HG02678 (cell line): ENCODE measurements at regions not wholly inside any gene's neighbourhood (a gene's known extent, or its start where the extent isn't known, plus 50 kb on each side); places are given as distances from the start of the nearest gene placed in this dataset.

ENCODE experiments used
- ATAC-seq: cut with Tn5 transposase; IDR thresholded peaks from one replicate; pipeline ENCODE4 v1.9.1; 2021; ENCODE audit warnings: mild to moderate bottlenecking, moderate library complexity; ENCODE audit not compliant: unreplicated experiment

DNA sequence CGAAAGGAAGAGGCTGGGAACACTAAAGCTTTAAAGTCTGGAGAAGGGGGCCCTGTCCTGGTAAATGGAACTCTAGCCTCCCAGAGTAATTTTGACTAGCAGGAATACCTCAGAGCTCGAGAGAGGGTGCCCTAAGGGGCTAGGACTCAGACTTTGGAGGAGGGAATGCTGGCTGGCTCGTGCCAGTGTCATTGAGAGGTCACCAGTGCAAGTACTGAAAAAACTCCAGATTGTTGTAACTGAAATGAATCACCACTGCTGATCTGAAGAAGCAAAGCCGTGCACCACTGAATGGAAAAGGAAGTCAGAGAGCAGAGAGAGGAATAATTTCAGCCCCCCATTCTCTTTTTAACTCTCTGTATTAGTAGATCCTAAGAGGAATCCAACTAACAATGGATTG is 690.2 kb downstream of the FAT4 start:
- ATAC-seq: no peak

DNA sequence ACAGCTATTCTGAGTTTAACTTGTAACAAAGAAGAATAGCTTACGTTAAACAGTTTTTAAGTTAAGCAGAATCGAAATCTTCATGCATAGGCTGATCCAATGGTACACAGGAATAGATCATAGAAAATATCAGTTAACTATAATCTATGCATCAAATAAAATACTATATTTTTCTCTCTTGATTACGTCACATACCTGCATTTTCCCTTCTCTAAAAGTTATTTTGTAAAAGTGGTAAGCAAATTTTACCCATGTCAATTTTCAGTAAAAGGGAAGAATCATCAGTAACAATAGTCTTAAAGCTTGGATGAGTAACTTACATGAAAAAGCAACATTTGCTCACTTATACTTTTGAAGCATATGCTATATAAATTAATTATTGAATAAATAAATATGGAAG is 692.4 kb downstream of the FAT4 start:
- ATAC-seq: no peak

DNA sequence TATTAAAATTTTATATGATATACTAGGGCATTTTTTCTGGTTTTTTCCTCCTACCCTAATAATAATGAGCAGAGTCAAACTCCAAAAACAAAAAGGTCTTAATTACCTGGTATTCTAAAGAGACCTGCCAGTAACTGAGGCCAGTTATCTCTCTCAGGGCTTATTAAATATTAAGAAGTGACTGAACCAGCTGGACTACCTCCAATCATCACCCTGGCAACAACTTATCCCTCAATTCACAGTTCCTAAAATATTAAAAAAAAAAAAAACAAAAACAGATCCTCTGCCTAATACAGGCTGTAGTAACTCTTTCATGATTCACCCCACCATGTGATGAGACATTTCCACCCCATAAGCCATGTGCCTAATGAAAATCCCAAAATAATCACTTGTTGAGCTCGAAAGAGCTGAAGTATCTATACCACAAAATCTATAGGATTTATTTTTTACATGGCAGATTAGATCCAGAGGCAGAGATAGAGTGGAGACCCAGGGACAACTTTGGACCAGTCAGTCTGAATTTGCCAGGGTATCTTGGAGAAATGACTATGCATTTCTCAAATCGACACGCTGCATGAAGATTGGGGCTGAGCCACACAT is 698.0 kb downstream of the FAT4 start:
- no peak for ATAC-seq

- no peak for ATAC-seq
These were observed 703.5 kb downstream of the FAT4 start for GRCh38 chr4:126018274-126018673.

DNA sequence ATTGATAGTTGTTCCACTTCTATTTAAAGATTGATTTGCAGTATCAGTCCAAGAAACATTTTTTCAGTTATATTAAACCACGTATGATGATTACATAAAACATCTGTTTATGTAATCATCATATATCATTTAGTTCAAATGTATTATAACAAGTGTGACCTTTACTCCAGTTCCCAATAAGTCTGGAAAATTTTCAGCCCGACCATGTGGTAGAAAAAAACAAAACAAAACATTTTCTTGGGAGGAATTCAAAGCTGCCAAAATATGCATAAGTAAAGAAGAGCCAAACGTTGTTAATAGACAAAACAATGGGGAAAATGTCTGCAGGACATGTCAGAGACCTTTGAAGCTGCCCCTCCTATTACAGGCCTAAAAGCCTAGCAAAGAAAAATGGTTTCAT is 709.1 kb downstream of the FAT4 start:
- no peak for ATAC-seq

DNA sequence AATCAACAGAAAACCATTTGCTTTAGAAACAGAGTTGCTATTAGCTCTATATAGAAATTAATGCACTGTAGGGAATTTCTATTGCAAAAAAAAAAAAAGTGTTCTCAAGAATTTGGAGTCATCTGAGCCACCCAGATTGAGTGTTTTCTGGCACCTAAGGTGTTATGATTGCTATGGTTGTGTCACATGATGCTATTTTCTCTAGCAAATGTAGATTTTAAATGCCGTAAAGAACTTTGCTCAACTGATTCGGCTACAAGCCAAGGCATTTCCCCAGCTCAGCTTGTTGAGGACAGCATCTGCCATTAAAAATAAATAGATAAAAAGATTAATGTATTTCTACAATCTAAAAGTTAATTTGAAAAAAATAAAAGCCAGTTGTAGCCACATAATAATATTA is 712.8 kb downstream of the FAT4 start:
- ATAC-seq: no peak

DNA sequence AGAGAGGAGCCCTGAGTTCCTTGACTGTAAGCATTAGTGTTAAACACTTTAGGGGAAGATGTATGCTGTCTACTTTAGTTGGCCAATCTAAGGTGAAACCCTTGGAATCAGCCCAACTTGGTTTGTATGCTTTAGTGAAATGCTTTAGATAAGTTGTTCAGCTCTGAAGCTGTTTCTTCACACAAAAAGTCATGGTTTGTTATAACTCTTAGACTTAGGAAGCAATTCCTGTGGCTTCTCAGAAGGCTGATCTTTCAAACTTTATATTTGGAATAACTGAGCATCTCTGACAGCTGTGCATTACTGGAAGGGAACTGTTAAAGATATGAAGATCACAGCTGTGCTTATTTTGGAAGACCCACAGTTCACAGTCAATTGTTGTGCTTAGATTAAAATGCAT is 714.1 kb downstream of the FAT4 start:
- ATAC-seq: no peak

DNA sequence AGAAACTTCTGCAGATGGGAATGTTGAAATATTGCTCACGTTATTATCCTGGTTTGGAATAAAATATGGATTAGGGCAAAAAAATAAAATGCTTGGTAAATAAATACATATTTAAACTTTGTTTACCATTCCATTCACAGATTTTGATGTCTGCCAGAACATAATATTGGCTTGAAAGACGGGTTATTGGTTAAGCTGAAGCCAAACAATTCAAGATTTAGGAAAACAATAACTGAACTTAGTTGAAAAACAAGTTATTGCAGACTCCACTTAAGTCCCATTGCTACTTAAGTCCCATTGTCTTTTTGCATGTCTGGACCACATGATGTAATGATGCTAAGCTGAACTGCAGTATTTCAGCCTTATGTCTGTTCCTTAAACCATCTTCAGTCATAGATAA is 722.5 kb downstream of the FAT4 start:
- ATAC-seq: no peak

DNA sequence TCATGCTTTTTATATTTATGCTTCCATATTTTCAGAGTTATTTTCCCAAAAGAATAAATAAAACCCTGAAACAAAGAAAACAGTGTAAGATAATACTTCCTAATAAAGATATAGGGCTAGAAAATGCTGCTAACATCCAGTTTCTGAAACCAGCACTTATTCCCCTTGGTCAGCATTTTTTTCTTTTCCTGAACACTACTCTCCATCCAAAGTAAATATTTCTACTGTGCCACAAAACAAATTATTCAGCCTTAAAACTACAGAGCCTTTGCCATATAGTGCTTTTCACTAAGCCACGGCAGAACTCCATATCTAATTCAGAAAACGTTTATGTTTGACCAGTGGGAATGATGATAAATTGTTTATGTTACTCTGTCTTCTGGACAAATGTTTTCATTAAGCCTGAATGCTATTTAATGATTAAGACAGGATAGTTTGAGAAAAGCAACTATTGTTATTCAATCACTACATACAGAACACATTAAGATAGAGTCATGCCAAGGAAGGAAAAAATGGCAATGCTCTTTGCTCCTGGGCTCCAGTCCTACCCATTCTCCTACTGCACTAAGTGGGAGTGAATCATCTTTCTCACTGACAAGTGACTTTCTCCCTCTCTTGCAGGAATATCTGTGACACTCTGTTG is 723.9 kb downstream of the FAT4 start:
- no peak for ATAC-seq

- no peak for ATAC-seq
These were observed 731.4 kb downstream of the FAT4 start for GRCh38 chr4:126046081-126046614.

DNA sequence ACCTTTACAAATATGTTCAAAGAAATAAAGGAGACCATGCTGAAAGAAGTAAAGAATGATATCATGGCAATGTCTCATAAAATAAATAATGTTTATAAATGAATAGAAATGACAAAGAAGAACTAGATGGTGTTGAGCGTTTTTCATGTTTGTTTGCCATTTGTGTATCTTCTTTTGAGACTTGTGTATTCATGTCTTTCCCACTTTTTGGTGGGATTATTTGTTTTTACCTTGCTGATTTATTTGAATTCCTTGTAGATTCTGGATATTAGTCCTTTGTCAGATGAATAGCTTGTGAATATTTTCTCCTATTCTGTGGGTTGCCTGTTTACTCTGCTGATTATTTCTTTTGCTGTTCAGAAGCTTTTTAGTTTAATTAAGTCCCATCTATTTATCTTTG is 732.4 kb downstream of the FAT4 start:
- no peak for ATAC-seq

GRCh38 chr4:126051689-126052424 is 737.1 kb downstream of the FAT4 start:
- ATAC-seq: no peak

DNA sequence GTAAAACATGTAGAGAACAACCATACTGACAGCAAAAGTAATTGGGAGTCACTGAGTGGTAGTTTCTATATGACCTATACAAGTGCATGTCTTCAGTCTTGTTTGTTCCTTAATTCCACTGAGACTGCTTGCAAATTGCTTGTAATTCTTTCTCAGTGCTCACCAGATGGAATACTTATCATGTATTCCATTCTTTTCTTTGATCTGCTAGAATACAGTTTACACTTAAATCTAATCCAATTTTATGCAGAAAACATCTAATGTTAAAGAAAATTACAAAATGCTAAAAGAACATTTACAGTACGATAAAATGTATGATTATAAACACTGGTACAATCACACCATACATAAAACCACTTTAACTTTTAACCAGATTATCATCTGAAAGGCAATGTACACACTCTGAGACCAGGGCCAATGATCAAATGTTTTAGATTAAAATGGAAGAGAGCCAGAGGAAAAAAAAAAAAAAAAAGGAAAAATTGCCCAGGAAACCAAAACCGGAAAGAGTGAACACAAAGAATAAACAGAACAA is 741.4 kb downstream of the FAT4 start:
- ATAC-seq: no peak

DNA sequence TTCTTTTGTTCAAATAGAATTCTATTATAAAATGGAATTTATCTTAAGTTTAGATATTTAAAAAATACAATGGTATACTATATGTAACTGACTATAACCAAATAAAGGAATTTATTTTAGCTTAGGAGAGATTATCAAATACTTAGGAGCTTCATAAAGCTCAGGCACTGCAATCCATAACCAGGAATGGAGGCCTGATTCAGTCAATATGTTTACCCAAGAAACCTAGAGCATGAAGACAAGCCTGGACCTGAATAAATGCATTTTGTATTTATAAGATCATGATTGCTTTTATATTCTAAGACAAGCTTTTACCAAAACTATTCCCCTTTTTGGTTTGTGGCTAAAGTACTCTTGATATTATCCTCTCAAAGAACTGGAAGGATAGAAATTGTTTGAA is 742.6 kb downstream of the FAT4 start:
- ATAC-seq: no peak

DNA sequence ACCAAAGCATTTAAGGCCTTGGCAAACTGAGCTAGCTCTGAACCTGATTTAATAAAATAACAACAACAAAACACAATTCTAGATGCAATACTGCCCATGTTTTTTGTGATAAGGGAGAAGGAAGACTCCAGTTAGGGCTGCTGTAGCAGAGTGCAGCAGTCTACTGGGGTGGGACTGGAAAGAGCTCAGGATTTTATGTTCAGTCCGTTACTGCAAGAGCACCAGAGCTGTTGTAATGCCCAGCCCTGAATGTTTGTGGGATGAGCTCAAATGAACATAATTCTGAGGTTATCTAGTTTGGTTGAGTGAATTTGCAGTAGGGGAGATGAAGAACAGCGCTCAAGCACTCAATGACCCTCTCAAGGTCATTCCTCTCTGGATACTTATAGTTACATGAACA is 743.8 kb downstream of the FAT4 start:
- no peak for ATAC-seq

DNA sequence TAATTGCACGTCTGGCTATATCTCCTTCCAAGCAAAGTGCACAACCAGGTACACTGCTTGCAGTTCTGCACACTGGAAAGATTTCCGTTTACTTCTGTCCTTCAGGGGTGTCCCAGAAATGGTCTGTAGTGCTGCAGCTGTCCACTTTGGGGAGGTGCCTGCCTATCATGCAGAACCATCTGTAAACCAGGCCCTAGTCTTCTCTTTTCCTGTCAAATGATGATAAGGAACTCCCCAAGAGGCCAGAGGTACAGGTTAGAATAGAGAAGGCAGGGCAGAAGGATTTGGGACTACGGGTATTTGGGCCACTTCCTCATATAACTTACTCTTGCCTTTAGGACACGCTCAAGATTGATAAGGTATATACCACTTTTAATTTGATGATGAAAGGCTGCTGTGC is 746.9 kb downstream of the FAT4 start:
- ATAC-seq: no peak

GRCh38 chr4:126065016-126065415 is 750.3 kb downstream of the FAT4 start:
- ATAC-seq: no peak

DNA sequence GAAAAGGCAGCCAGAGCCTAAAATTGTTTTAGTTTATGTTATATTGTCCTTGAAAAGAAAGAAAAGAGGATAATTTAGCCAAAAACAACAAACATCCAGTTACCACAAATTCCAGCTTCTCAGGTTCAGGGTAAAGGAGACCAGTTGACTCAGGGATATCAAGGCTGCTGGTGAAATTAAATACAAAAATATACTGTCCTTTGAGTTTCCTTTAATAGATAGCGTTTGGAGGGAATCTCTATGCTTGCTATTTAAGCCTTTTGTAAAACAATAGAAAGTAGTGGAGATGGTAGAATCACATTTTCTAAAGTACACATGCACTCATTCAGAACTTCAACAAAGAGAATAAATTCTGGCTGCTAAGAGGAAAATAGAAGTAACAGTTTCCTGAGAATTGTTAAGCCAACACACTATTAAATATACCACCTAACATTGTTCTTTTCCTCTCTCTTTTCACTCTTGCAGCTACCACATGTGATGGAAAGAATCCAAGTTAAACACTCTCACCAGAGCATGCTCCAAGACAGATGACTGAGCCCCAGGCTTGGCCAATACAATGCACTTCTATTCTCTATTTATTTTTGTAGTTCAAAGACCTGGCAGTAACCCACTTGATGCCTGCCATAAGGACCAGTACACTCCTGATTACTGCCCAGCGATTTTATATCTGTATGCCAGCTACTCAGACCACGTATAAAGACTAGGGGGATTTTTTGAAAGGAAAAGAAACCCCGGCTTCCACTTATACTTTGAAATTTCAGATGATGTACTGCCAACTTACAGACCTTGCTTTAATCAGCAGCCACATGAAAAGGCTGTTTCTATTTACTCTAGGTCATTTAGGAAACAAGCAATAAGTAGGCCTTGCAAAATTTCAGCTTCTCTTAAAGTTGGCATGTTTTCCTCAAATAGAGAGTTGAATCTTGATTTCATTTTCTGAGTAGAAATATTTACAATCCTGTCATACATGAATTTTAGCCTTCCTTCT is 756.9 kb downstream of the FAT4 start:
- no peak for ATAC-seq

- ATAC-seq: no peak
These were observed 766.6 kb downstream of the FAT4 start for GRCh38 chr4:126081336-126081735.

DNA sequence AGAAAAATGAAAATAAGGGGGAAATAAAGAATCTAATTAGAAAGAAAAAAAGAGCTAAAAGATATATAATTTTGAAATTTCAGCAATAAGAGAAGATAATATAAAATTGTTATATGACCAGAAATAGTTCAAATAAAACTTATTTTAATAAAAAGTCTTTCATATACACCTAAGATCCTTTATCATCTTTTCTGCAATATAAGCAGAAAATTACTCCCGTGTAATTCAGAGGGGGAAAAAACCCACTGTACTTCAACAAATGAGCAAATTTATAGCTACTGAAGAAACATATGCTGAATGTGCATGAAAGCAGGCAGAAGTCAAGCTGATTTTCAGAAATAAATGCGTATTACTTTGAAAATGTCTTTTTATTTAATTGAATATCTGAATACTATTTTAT is 771.3 kb downstream of the FAT4 start:
- ATAC-seq: no peak

DNA sequence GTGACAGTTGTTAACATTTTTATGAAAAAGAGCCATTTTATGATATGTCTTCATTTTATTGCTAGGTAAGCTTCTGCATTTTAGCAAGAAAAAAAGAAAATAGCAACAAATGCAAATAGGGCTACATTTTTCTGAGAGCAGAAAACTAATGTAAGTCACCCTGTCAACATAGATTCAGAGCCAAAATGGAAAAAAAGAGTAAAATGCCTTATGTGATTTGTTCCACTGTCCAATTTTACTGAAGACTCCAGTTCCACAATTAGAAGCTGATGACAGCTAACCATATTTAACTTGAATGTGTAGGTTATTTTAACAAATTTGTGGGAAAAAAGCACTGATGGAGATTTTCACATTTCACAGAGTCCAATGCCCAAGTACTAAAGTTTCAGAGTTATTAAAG is 772.3 kb downstream of the FAT4 start:
- no peak for ATAC-seq
